ENCODE measurements at regions not wholly inside any gene's neighbourhood (a gene's known extent, or its start where the extent isn't known, plus 50 kb on each side); places are given as distances from the start of the nearest gene placed in this dataset.
A peak's percentile ranks its signal among the peaks of the same experiment; 100 is the strongest.

- no peak overlapping the region for H3K4me3 ChIP-seq
- peak in 2 of 3 donors; percentile 54 to 68 for DNase-seq
- no peak for TF ChIP-seq CTCF (IDR thresholded peaks at IDR 0.05)
- TF ChIP-seq POLR2A (IDR thresholded peaks at IDR 0.05) = no peak
- H3K4me1 ChIP-seq = peaks cover 0 to 37% (median 0%) of the 10 kb centered on the region in 4 donors
- H3K27ac ChIP-seq = peak overlapping the region; percentile 10 to 76 (median 59)
- no peaks in the 10 kb centered on the region for H3K27me3 ChIP-seq
- H3K36me3 ChIP-seq = no peaks in the 10 kb centered on the region
- no peaks in the 10 kb centered on the region for H3K9me3 ChIP-seq
These were observed 60.6 kb upstream of the HS6ST1 start for GRCh38 chr2:128379021-128380015.

DNA sequence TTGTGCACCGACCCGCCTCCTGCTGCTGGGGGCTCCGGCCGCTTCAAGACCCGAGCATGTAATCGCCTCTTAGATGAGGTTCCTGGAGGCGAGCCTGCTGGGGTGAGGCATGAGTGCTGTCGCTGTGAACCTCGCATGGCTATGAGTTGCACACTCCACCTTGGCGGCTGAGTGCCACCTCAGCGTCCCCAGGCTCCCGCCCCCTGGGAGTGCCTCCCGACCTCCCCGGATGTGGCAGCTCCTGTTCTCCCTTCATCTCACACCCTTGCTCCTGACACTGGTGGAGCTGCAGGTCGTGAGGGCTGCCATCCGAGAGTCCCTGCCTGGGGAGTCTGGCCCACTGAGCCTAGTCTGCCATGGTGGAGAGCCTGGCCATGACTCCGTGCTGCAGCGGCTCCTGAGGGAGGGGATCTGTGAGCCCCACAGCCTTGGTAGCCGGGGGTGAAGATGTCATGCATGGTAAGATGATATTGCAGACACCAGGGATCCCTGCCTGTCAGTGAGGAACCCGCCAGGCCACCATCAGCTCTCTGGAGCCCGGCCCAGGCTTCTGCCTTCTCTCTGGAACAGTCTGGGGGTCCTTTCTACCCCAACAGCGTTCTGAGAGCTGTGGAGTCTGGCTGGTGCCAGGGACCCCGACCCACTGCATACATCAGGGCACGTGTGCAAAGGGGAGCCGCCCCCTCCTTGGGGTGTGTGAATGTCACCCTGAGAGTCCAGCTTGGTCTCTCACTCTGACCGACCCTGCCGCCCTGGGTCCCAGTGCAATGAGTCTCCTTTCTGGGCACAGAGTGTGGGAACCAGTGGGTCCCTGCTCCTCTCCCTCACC is 61.6 kb upstream of the HS6ST1 start:
- peaks cover 0 to 28% (median 0%) of the 10 kb centered on the region in 4 donors for H3K4me1 ChIP-seq
- H3K36me3 ChIP-seq = no peaks in the 10 kb centered on the region
- DNase-seq = peak in 1 of 3 donors; percentile 39
- no peaks in the 10 kb centered on the region for H3K9me3 ChIP-seq
- no peak overlapping the region for H3K4me3 ChIP-seq
- H3K27me3 ChIP-seq = no peaks in the 10 kb centered on the region
- TF ChIP-seq CTCF (IDR thresholded peaks at IDR 0.05) = no peak
- no peak for TF ChIP-seq POLR2A (IDR thresholded peaks at IDR 0.05)
- peak overlapping the region; percentile 5 to 76 (median 58) for H3K27ac ChIP-seq

DNA sequence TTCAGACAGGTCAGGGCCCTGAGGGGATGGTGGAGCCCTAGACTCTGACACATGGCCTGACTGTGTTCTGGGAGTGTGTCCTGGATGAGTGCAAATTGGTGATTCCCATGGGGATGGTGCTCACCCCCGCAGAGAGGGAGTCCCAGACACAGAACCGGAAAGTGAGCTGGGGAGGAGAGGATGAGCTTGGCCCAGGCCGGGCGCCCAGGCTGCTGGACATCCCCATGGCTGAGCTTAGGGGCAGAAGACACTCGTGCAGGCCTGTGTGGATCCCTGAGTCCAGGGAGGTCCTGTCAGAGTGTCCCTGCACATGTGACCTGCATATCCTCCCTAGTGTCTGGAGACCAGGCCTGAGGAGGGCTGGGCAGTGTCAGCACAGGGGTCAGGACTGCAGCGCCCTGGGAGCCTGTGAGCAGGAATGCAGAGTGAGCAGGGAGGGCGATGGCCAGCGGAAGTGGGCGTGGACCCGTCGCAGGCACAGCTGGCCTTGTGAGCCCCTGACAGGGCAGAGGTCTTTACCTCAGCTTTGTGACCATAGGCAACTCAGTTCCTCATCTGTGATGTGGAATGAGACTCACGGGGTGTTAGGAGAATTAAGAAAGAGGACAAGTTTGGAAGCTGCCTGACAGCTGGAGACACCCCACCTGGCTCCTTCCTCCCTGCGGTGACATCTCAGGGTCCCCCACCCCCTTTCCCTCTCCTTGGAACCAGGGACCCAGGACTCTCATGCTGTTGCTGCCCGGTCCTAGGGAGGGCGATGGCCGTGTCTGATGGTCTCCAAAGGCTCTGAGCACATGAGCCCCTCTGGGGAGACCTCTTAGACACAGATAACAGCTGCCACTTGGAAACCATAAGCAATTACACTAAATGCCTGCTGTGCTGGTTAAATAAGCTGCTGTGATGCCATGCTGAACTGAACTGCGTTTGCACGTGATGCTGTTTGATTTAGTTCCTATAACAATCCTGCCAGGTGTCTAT is 62.6 kb upstream of the HS6ST1 start:
- peak overlapping the region in 1 of 4 donors; percentile 76 for H3K27ac ChIP-seq
- TF ChIP-seq CTCF (IDR thresholded peaks at IDR 0.05) (no peak), POLR2A (IDR thresholded peaks at IDR 0.05) (no peak)
- H3K27me3 ChIP-seq = no peaks in the 10 kb centered on the region
- H3K9me3 ChIP-seq = no peaks in the 10 kb centered on the region
- peaks cover 0 to 22% (median 0%) of the 10 kb centered on the region in 4 donors for H3K4me1 ChIP-seq
- H3K4me3 ChIP-seq = no peak overlapping the region
- no peaks in the 10 kb centered on the region for H3K36me3 ChIP-seq
- DNase-seq = peak in 2 of 3 donors; percentile 40 to 48

DNA sequence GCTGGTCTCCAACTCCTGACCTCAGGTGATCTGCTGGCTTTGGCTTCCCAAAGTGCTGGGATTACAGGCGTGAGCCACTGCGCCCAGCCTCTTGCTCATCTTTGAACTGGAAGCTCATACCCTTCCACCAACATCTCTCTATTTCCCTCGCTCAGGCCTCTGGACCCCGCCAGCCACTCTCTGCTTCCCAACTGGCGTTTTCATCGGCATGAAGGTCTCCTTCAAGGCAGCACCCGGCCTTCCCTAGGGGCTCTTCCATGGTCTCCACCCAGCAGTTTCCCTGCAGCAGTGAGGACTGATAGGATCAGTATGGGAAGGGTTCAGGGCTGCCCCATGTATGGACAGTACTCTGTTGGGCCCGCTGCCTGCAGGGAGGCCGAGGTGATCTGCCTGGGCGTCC is 65.8 kb upstream of the HS6ST1 start:
- H3K4me3 ChIP-seq = no peak overlapping the region
- peaks cover 0 to 11% (median 0%) of the 10 kb centered on the region in 4 donors for H3K4me1 ChIP-seq
- TF ChIP-seq POLR2A (IDR thresholded peaks at IDR 0.05) (no peak), CTCF (IDR thresholded peaks at IDR 0.05) (no peak)
- H3K9me3 ChIP-seq = no peaks in the 10 kb centered on the region
- no peaks in the 10 kb centered on the region for H3K36me3 ChIP-seq
- H3K27me3 ChIP-seq = no peaks in the 10 kb centered on the region
- no peak for DNase-seq
- H3K27ac ChIP-seq = no peak overlapping the region

DNA sequence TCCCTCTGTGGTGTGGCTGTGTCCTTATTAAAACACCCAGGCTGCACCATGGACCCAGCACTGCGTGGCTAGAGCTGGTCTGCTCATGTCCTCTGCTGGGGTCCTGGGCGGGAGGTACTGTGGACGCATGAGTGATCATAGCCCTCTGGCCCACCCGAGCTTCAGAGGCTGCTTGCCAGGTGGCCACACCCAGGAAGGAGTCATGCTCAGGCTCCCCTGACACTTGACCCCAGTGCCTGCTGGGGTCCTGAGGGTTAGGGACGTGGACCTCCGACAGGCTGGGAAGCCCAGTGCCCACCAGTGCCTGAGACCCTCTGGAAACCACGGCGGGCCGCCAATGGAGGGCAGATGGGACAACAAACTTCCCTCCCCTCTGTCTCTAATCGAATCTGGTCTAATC is 66.3 kb upstream of the HS6ST1 start:
- Histone ChIP-seq H3K27me3 (no peaks in the 10 kb centered on the region), H3K9me3 (no peaks in the 10 kb centered on the region), H3K36me3 (no peaks in the 10 kb centered on the region), H3K27ac (no peak overlapping the region), H3K4me1 (peaks cover 0 to 6% (median 0%) of the 10 kb centered on the region in 4 donors), H3K4me3 (no peak overlapping the region)
- peak in 1 of 3 donors; percentile 24 for DNase-seq
- TF ChIP-seq POLR2A (IDR thresholded peaks at IDR 0.05) (no peak), CTCF (IDR thresholded peaks at IDR 0.05) (no peak)

All from Peyer's patch (tissue), 4 donors.